Hypothalamus (tissue), 51 donors: ENCODE measurements at regions not wholly inside any gene's neighbourhood (a gene's known extent, or its start where the extent isn't known, plus 50 kb on each side); places are given as distances from the start of the nearest gene placed in this dataset.

ENCODE experiments used
- DNase-seq, 51 donors: peaks; one replicate each; lab custom pipeline; 2025; lab: John Stamatoyannopoulos, UW

GRCh38 chr18:73274812-73275621 lies 407.2 kb upstream of the NETO1 start:
- no peak for DNase-seq

GRCh38 chr18:73270920-73271634 lies 403.3 kb upstream of the NETO1 start:
- DNase-seq: no peak

DNA sequence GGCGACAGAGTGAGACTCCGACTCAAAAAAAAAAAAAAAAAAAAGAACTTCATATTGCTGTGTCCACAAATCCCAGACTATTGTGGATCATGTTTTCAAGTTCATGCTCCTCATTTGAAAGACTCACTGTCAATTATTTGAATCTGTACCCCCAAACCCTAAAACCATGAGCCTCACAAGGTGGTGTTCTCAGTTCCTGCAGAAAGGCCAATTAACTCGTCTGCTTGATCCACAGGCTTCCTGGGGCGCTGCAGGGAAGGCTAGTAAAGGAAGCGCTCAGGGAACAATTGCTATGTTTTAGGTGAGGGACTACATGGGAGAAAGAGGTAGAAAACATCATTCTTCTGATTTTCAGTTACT lies 396.8 kb upstream of the NETO1 start:
- DNase-seq: no peak

GRCh38 chr18:73261923-73262322 lies 394.1 kb upstream of the NETO1 start:
- DNase-seq: no peak

DNA sequence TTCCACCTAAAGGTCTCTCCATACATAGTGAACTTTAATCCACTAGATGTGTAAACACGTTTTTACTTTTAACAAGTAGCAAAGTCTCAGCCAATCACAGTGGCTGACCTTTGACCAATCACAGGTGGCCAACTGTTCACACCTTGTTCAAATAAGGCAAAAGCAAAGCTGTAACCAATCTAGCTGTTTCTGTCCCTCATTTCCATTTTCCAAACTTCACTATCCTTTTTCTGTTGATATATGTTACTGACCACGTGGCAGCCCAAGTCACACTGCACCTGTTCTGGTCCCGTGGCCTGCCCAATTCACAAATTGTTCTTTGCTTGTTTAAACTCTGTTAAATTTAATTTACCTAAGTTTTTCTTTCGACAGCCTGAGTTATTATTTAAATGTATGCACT lies 393.5 kb upstream of the NETO1 start:
- no peak for DNase-seq

DNA sequence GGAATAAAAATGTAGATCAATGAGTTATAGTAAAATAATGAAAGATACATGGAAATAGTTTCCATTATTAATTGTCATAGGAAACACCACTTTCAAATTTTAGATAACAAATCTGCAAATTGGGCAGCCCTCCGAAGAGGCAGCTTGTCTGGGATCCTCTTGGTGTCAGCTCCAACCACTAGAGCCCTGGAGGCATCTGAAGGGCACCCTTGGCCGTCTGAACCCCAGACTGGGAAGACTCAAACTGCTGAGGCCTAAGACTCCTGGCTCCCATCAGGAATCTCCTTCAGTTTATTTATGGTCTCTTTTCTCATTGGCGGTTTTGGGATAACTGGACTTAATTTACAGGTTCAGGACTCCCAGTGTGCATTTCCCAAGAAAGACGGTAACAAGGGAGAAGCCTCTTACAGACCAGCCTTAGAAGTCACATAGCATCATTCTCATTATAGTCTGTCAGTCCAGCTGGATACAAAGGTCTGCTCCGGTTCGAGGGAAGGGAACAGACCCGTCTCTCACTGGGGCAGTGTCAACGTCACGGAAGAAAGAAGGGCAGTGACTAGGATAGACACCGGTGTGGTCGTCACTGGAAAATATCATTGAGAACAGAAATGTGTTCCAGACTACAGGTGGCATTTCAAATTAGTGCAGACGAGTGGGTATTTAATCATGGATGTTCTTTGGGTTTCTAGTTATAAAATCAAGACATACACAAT lies 390.7 kb upstream of the NETO1 start:
- DNase-seq: no peak

GRCh38 chr18:73254564-73254963 lies 386.8 kb upstream of the NETO1 start:
- no peak for DNase-seq

- no peak for DNase-seq
Observed at GRCh38 chr18:73249030-73249429, 381.2 kb upstream of the NETO1 start.

GRCh38 chr18:73246763-73247162 lies 379.0 kb upstream of the NETO1 start:
- DNase-seq: no peak

- no peak for DNase-seq
Observed at GRCh38 chr18:73245345-73245744, 377.6 kb upstream of the NETO1 start.

DNA sequence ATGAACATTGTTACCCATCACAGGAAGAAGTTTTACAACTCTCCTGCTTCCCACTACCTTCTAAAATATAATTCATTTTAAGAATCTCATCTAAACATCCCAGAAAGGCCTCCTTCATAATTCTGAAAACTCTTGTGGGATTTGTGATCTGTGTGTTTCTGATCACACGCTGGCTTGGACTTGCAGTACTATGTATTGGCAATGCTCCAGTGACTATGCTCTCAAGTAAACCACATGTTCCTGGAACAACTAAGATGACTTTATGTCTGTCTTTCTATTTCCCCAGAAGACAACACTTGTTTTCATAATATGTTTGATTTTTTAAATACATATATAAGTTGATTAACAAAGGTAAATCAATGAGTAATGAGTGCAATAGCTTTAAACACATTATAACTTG lies 376.6 kb upstream of the NETO1 start:
- DNase-seq: no peak

- no peak for DNase-seq
Observed at GRCh38 chr18:73240899-73241298, 373.1 kb upstream of the NETO1 start.

DNA sequence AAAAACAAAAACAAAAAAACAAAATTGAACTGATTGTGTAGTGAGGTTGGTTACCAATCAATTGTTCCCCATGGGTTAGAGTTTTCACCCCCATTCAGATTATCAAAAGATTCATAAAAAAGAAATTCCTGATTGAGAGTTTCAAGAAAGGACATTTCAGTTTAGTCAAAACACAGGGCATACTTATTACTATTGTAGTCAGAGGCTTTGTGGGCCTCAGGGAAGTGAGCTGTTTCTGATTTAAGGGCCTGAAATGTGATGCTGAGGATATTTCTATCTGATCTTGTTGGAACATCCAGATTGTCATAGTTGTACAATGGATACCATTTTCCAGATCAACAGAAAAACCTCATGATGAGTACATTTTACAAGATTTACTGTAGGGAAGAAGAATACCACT lies 368.1 kb upstream of the NETO1 start:
- no peak for DNase-seq

GRCh38 chr18:73235491-73235890 lies 367.7 kb upstream of the NETO1 start:
- DNase-seq: no peak

DNA sequence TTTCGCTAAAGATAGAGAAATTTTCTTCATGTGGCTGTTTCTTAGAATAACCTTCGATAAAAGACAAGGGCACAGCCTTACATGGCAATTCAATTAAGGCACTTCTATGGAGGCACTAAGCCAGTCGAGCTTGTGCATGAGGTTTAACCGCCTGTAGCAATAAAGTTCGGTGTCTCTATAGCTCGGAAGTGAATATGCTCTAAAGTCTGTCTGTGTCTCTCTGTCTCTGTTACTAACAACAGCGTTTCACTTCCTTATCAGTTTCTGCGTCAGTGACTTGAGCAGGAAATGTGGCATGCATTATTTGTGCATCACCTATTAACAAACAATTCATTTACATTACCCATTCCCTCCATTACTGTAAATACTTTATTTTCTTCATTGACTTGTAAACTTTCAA lies 365.1 kb upstream of the NETO1 start:
- DNase-seq: no peak

GRCh38 chr18:73220663-73221062 lies 352.9 kb upstream of the NETO1 start:
- no peak for DNase-seq

DNA sequence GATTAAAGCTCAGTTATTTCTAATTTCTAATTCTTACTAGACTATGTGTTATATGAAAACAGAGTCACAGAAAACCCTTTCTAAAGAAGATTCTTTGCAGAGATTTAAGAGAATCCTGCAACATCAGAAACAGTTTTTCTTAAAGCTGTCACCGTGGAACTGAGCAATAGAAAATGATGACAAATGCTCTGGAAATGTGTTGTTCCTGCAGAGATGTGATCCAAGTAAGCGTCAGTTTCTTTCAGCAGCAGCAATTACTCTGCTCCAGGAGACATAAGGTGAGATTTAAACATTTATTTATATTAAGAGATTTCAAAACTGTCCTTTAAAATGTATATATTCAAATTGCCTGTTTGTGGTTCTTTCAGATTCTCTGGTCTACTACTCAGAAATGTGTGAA lies 350.5 kb upstream of the NETO1 start:
- no peak for DNase-seq

GRCh38 chr18:73214970-73215369 lies 347.2 kb upstream of the NETO1 start:
- DNase-seq: no peak

DNA sequence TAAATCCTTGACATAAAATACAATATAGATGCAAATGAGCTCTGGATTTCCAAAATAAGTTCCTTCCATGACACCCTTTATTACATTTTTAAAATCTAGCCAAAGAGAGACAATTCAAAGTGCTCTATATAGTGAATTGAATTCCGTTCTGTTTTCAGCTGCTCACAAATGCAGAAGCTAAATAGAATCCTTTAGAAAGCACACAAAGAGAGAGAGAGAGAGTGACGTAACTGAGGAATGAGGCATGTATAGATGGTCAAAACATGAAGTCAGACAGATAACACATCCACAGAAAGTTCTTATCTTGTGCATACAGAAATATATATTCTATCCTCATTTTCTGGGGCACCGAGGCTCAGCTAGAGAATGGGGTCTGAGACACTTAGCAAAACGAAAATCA lies 344.7 kb upstream of the NETO1 start:
- no peak for DNase-seq

GRCh38 chr18:73201940-73202339 lies 334.2 kb upstream of the NETO1 start:
- DNase-seq: no peak

GRCh38 chr18:73199151-73199550 lies 331.4 kb upstream of the NETO1 start:
- DNase-seq: no peak

GRCh38 chr18:73189718-73190117 lies 321.9 kb upstream of the NETO1 start:
- no peak for DNase-seq
